Glomerular visceral epithelial cell (primary cell): ENCODE measurements at regions not wholly inside any gene's neighbourhood (a gene's known extent, or its start where the extent isn't known, plus 50 kb on each side); places are given as distances from the start of the nearest gene placed in this dataset.

Experiments
- DNase-seq: peaks from one replicate; pipeline ENCODE4 v3.0.0-alpha.2; 2016; ENCODE audit errors: extremely low spot score

GRCh38 chr1:81392526-81393226, 408.1 kb upstream of the ADGRL2 start:
- no peak for DNase-seq

DNA sequence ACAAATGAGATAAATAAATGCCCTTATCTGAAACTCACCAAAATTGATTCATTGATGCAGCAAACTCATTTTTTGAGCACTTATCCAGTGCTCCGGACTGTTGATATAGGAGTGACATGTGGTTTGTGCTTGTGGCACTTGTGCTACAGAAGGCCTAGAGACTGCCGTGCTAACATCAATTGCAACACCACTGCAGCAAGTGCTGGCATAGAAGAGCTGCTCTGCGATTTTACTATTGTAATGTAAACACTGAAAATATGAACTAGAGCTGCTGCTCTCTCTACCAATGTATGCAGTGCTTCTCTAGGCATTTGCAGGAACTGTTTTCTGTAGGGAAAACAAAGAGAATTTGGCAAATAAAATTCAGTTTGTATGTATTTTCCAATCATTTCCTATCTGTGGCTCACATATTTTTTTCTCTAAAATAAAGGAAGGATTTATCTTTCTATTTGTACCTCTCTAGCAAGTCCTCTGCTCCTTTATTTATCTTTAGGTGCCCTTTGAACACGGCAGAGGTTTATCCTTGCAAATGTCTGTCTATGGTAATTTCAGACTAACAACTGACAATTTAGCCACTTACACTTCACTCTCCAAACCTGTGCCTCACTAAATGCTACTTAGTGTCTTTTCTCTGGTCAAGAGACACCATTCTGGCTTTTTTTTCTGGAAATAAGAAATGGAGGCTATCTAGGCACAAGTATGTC, 409.5 kb upstream of the ADGRL2 start:
- DNase-seq, result no peak

DNA sequence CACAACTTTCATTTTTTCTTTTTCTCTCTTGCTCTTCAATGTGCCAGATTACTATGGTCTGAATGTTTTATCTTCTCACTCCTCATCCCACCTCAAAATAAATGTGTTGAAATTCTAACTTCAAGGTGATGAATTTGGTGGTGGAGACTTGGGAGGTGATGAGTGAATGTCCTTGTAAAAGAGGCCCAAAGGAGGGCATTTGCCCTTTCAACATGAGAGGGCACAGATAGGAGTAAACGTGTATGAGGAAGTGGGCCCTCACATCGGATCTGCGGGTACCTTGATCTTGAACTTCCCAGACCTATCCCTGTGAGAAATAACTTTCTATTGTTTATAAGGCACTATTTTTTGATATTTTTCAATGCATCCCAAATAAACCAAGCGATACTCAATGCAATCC, 412.3 kb upstream of the ADGRL2 start:
- DNase-seq, result no peak

GRCh38 chr1:81387446-81387845, 413.3 kb upstream of the ADGRL2 start:
- no peak for DNase-seq

GRCh38 chr1:81382561-81382960, 418.2 kb upstream of the ADGRL2 start:
- DNase-seq, result no peak

DNA sequence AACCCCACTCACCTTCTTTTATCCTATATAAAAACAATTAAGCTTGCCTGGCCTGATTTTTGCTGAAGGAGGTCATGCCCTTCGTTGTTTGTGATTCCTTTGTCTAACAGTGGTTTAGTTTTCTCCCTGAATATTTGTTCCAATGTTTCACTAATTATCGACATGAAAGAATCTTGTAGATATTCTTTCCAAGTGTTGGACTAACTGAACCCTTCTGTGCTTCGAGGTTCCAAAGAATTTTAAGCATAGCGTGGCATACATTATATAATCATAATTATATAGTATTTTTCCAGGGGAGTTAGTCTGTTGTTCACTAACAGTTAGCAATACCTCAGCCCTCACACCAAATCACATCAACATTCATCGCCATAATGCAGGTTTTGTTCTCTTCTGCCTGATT, 418.9 kb upstream of the ADGRL2 start:
- no peak for DNase-seq

DNA sequence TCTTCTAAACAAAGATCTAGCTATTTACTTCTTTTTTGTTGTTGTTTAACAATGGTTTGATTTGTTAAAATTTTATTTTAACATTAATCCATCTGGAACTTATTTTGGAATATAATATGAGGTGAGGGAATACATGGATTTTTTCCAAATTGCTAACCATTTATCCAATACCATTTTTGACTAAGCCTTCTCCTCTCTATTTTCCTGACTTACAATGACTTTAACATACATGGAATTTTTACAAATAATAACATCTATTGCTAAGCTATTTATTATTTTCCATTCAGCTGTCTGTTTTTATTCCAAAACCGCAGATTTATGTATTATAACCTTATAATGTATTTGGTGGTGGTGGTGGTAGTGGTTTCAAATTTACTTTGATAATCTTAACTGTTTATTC, 420.3 kb upstream of the ADGRL2 start:
- DNase-seq, result no peak

GRCh38 chr1:81379430-81379829, 421.3 kb upstream of the ADGRL2 start:
- DNase-seq, result no peak

- DNase-seq, result no peak
These were observed 423.3 kb upstream of the ADGRL2 start for GRCh38 chr1:81377406-81377805.

DNA sequence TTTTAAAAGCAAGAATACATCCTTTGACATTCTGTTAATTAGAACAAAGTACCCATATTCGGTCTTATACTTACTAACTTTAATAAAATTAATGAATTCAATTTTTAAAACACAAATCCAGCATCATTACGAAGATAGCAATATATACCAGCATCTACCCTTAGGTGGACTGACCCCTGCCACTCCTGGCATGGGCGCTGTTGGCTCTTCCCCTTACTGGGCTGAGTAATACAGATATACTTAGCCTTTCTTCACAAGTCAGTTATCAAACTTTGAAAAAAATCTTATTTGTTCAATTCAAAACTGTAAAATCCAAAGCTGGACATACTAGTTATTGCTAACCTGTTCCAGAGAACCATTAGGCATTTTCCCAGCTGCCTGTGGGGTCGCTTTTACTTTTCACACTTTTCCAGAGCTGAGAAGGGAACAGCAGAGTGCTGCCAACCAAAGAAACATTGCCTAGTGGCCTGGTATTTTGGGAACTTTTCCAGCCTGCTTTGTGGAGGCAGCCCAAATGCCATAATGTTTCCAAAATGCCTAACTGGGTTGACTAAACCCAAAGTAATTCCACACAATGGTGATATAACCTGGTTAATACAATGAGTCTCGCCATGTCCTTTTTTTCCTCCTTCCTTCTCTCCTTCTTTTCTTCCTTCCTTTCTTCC, 424.7 kb upstream of the ADGRL2 start:
- no peak for DNase-seq

- no peak for DNase-seq
These were observed 426.3 kb upstream of the ADGRL2 start for GRCh38 chr1:81374481-81374880.

DNA sequence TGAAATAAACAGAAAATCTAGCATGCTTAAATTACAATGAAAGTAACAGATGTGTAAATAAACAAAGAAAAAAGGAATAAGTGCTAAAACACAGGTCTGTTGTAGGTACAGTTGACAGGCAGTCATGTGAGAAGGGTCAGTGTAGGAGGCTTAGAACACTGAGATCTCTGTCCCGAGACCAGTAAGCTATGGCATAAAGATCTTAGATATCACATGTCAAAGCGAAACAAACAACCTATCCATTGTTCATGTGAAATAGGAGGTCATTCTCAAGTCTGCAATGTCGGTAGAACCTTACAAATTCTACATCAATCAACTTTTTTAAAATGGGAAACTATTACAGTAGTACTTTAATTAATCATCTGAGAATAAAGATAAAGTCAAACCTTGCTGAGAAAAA, 428.9 kb upstream of the ADGRL2 start:
- DNase-seq, result no peak

DNA sequence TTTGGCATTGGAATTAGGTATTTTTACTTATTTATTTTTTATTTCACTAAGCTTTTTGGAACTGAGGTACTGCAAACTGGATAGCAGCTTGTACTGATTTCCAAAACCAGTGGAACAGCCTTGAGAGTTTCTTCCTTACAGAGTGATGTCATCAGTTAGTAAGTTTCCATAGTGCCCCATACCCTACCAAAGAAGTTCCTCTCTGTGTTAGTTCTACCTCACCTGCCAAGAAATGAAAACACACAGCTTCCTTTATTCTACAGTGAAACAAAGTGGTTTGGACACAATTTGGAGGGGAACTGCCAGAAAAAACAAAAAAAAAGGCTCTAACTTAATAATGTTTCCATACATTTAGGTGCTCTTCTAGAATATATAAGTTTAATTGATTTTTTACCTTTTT, 430.9 kb upstream of the ADGRL2 start:
- no peak for DNase-seq

GRCh38 chr1:81366173-81366572, 434.6 kb upstream of the ADGRL2 start:
- no peak for DNase-seq

DNA sequence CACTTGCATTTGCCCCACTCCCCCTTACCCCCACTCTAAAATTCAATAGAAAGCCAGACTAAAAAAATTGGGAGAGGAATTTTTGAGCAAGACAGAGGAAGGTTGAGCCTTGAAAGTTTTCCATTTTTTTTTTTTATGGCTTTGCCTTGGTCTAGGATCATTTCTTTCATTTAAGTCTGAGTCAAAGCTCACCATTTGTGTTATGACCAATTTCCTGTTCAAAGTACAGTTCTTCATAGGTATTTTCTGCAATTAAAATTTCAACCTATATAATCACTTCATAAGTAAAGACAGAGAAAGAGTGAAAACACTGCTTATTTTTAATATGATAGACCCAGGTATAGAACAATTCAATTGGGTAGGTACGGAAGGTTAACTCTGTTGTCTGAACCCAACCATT, 436.6 kb upstream of the ADGRL2 start:
- DNase-seq, result no peak

GRCh38 chr1:81358151-81358550, 442.6 kb upstream of the ADGRL2 start:
- peak; percentile 11 for DNase-seq

- DNase-seq, result no peak
These were observed 448.9 kb upstream of the ADGRL2 start for GRCh38 chr1:81351864-81352263.

GRCh38 chr1:81349194-81349965, 451.4 kb upstream of the ADGRL2 start:
- DNase-seq, result no peak

DNA sequence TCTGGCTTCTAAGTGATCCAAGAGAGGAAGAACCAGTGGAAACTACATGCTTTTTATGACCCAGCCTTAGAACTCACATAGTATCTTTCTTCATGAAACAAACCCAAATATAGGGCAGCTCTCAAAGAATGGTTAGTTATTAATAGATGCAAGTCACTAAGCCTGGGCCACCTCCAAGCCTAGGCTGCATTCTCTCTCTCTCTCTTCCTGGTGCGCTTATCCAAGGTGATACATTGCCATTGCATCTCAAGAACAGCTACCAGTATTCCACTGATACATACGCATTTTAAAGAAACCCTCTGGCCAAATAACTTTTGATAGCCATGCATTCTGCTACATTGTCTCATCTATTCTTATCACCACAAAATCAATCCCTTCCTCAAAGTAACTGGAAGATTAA, 455.6 kb upstream of the ADGRL2 start:
- DNase-seq, result no peak

DNA sequence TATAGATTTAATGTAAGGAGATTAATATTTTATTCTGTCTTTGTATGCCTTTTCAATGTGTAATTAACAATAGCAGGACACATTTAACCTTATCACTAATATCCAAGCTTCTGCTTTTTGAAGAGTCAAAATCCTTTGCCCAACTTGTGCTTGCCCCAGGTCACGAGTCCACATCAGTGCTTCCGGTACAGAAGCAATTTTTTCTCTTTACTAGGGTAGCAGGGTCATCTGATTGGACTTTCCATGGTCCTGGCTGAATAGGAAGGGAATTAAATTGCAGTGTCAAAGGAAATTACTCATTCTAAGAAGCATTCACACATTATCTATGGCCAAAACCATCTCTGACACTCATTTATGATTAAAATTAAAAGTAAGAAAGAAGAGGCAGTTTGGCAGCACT, 460.5 kb upstream of the ADGRL2 start:
- DNase-seq, result no peak

DNA sequence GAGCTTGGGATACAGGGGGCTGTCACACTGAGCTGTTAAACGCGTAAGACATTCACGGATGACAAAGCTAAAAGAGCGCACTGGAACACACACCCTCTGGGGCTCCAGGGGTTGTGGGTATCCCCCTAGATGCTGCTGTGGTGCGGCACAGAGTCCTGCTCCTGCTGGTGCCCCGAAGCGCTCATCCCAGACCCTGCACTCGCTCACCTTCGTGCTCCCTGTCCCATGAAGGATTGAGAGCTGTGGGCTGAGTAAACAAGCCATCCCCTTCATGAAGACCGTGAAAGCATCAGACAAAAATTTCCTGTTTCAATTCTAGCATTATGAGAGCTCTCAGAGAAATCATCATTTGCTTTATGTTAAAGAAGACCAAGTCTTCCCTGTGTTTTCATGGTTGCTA, 463.5 kb upstream of the ADGRL2 start:
- DNase-seq, result no peak

DNA sequence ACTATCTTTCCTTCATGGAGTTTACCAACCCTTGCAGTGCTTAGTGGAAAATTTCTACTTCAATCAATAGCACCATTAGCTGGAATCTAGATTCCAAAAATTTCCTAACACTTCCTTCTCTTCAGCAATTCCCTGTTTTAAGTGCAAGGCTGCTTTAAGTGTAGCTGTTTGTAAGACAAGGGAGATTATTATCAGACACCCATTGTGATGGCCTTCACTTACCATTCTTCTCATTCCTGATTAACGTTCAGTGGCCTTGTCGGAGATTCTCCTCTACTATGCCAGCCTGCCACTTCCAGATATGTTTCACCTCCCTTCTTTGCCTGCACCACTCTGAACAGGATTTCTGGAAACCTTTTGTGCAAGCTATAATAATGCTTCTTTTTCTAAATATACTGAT, 464.9 kb upstream of the ADGRL2 start:
- no peak for DNase-seq
